ENCODE measurements at regions not wholly inside any gene's neighbourhood (a gene's known extent, or its start where the extent isn't known, plus 50 kb on each side); places are given as distances from the start of the nearest gene placed in this dataset.
"Not testable (repeated sequence)": the region's sequence is repeated elsewhere in the genome, so short reads cannot be mapped to it uniquely, and the experiment has no call there.

DNA sequence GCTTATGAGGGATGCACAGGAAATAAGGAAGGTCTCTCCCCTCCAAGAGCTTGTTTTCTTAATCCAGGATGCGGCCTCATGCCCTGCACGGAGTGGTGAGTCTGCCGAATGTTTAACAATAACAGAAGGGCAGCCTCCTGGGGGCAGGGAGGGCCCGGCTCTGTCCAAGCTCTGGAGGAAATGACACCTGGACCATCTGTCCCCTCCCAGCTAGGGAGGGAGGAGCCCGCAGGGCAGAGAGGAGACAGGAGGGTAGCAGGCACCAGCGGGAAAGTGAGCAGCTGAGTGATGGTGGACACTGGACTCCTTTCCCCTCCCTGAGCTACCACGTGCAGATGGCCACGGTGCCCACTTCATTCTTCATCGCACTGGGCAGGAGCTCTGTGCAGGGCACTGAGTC lies 398.2 kb upstream of the MYT1L start:
- ATAC-seq (replicated peaks in 6 of 8): no peak
- in situ Hi-C loops (cut with MboI; ENCODE audit: low pct_unique_long_range_greater_than_20kb in 2 of 9, low sequenced_read_pairs in 9 of 9, unreplicated experiment in 9 of 9): no loop called here
- Histone ChIP-seq H3K4me1 (replicated peaks in 1 of 2) (peaks cover 32 to 36% of the 10 kb centered on the region in 2 donors), H3K4me3 (no peak overlapping the region), H3K27ac (no peak overlapping the region)
- WGBS, 10 experiments: 56 to 100% (median 85%) methylated on average over 2 to 6 of the region's 9 CpGs; no CpG with 5 or more reads in 6 of the 10 experiments

DNA sequence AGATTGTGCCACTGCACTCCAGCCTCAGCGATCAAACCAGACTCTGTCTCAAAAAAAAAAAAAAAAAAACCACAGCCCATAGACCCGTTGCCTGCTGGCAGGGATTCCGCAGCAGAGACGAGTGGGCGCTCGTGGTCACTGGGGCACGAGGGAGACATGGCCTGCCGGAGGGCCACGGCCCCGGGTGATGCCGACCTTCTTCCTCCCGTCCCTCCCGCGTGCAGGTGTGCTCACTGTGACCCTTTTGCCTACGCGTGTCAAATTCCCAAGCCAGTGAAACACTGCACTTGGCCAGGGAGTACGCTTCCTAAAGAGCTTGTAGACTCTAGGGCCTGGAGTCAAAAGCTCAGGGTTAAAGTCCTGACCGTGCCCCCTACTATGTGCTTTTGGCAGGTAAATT lies 397.6 kb upstream of the MYT1L start:
- WGBS, 10 experiments: 20 to 100% (median 82%) methylated on average over 1 to 11 of the region's 18 CpGs; no CpG with 5 or more reads in 4 of the 10 experiments
- in situ Hi-C loops (cut with MboI; ENCODE audit: low pct_unique_long_range_greater_than_20kb in 2 of 9, low sequenced_read_pairs in 9 of 9, unreplicated experiment in 9 of 9): no loop called here
- H3K4me3 ChIP-seq: no peak overlapping the region

GRCh38 chr2:2727876-2728511 lies 396.9 kb upstream of the MYT1L start:
- Histone ChIP-seq H3K27ac (no peak overlapping the region), H3K4me3 (no peak overlapping the region), H3K4me1 (replicated peaks in 1 of 2) (peaks cover 30 to 32% of the 10 kb centered on the region in 2 donors)
- 22 to 100% (median 66%) methylated on average over 1 to 11 of the region's 18 CpGs; no CpG with 5 or more reads in 4 of the 10 experiments for WGBS, 10 experiments
- no peak for ATAC-seq (replicated peaks in 6 of 8)
- in situ Hi-C loops (cut with MboI; ENCODE audit: low pct_unique_long_range_greater_than_20kb in 2 of 9, low sequenced_read_pairs in 9 of 9, unreplicated experiment in 9 of 9): no loop called here

More for the DNA sequence above, 397.6 kb upstream of the MYT1L start:
- no peak for ATAC-seq (replicated peaks in 6 of 8)
- no peak overlapping the region for H3K27ac ChIP-seq
- H3K4me1 ChIP-seq (replicated peaks in 1 of 2): peaks cover 28 to 36% of the 10 kb centered on the region in 2 donors

- in situ Hi-C loops (cut with MboI; ENCODE audit: low pct_unique_long_range_greater_than_20kb in 2 of 9, low sequenced_read_pairs in 9 of 9, unreplicated experiment in 9 of 9): no loop called here
- H3K4me1 ChIP-seq (replicated peaks in 1 of 2): peaks cover 16% of the 10 kb centered on the region in 2 donors
- WGBS, 10 experiments: 41 to 100% (median 80%) methylated on average over 1 to 8 of the region's 11 CpGs; no CpG with 5 or more reads in 4 of the 10 experiments
- ATAC-seq (replicated peaks in 6 of 8): no peak
- H3K27ac ChIP-seq: no peak overlapping the region
- no peak overlapping the region for H3K4me3 ChIP-seq
These were observed 395.1 kb upstream of the MYT1L start for GRCh38 chr2:2726163-2726562.

DNA sequence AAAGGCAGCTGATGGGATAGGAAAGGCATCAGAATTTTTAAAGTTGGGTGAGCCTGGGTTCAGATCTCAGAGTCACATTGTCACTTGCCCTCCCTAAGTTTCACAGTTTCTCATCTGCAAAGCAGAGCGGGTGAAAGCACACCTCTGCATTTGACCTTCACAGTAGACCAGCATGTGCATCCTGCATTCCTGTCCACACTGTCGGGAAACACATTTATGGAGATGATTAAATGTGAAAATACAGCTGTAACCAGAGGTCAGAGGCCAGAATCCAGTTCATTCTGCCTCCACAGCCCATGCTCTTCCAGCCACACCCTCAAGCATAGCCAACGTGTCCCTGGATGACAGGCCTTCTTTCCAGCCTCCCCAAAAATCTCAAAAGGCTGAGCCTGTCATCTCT lies 392.0 kb upstream of the MYT1L start:
- peak in 3 of 8 experiments; percentile 50 to 55 (median 53) for ATAC-seq (replicated peaks in 6 of 8)
- 10 to 78% (median 51%) methylated on average over 2 to 3 of the region's 3 CpGs; no CpG with 5 or more reads in 4 of the 10 experiments for WGBS, 10 experiments

GRCh38 chr2:2721296-2721835 lies 390.3 kb upstream of the MYT1L start:
- peaks cover 12 to 28% of the 10 kb centered on the region in 2 donors for H3K4me1 ChIP-seq (replicated peaks in 1 of 2)
- WGBS, 10 experiments: 98% methylated on average over 7 of the region's 23 CpGs; no CpG with 5 or more reads in 9 of the 10 experiments
- ATAC-seq (replicated peaks in 6 of 8): no peak
- H3K4me3 ChIP-seq: no peak overlapping the region
- H3K27ac ChIP-seq: no peak overlapping the region
- in situ Hi-C loops (cut with MboI; ENCODE audit: low pct_unique_long_range_greater_than_20kb in 2 of 9, low sequenced_read_pairs in 9 of 9, unreplicated experiment in 9 of 9): no loop called here

More for the DNA sequence above, 392.0 kb upstream of the MYT1L start:
- Histone ChIP-seq H3K4me3 (no peak overlapping the region), H3K4me1 (replicated peaks in 1 of 2) (peaks cover 6 to 18% of the 10 kb centered on the region in 2 donors), H3K27ac (peak overlapping the region in 1 of 2 donors; percentile 48)
- in situ Hi-C loops (cut with MboI; ENCODE audit: low pct_unique_long_range_greater_than_20kb in 2 of 9, low sequenced_read_pairs in 9 of 9, unreplicated experiment in 9 of 9): no loop called here

- 53 to 73% methylated on average over 3 to 5 of the region's 14 CpGs; no CpG with 5 or more reads in 8 of the 10 experiments for WGBS, 10 experiments
- H3K27ac ChIP-seq; ATAC-seq (replicated peaks in 6 of 8); H3K4me3 ChIP-seq; in situ Hi-C loops (cut with MboI; ENCODE audit: low pct_unique_long_range_greater_than_20kb in 2 of 9, low sequenced_read_pairs in 9 of 9, unreplicated experiment in 9 of 9): not testable (repeated sequence)
- H3K4me1 ChIP-seq (replicated peaks in 1 of 2): peaks cover 12 to 28% of the 10 kb centered on the region in 2 donors
These were observed 389.7 kb upstream of the MYT1L start for GRCh38 chr2:2720806-2721205.

DNA sequence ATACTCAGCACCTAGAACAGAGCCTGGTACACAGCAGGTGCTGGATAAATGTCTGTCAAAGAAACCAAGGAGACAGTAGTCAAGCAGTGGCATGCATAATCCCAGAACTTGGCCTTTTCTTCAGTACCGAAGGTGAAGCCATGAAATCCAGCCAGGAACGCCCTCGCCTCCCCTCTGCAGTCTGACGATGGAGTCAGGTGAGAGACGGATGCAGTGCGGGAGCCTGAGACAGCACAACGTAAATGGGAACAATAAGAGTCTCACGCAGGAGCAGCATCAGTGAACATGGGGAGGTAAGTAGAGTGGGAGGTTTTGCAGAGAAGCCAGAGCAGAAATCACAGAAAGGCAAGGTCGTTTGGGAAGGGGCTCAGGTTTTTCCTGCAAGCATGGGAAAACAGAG lies 389.3 kb upstream of the MYT1L start:
- Histone ChIP-seq H3K27ac (no peak overlapping the region), H3K4me3 (no peak overlapping the region), H3K4me1 (replicated peaks in 1 of 2) (peaks cover 12 to 28% of the 10 kb centered on the region in 2 donors)
- ATAC-seq (replicated peaks in 6 of 8): no peak
- in situ Hi-C loops (cut with MboI; ENCODE audit: low pct_unique_long_range_greater_than_20kb in 2 of 9, low sequenced_read_pairs in 9 of 9, unreplicated experiment in 9 of 9): no loop called here
- 0 to 77% (median 65%) methylated on average over 1 to 7 of the region's 9 CpGs; no CpG with 5 or more reads in 4 of the 10 experiments for WGBS, 10 experiments

- no peak overlapping the region for H3K27ac ChIP-seq
- 6 to 80% (median 57%) methylated on average over 1 to 8 of the region's 8 CpGs; no CpG with 5 or more reads in 1 of the 10 experiments for WGBS, 10 experiments
- peaks cover 12 to 28% of the 10 kb centered on the region in 2 donors for H3K4me1 ChIP-seq (replicated peaks in 1 of 2)
- in situ Hi-C loops (cut with MboI; ENCODE audit: low pct_unique_long_range_greater_than_20kb in 2 of 9, low sequenced_read_pairs in 9 of 9, unreplicated experiment in 9 of 9): no loop called here
- ATAC-seq (replicated peaks in 6 of 8): peak in 1 of 8 experiments; percentile 11
- H3K4me3 ChIP-seq: no peak overlapping the region
These were observed 388.7 kb upstream of the MYT1L start for GRCh38 chr2:2719781-2720180.

- in situ Hi-C loops (cut with MboI; ENCODE audit: low pct_unique_long_range_greater_than_20kb in 2 of 9, low sequenced_read_pairs in 9 of 9, unreplicated experiment in 9 of 9): no loop called here
- WGBS, 10 experiments: 0 to 80% (median 52%) methylated on average over 1 to 6 of the region's 6 CpGs
- H3K4me3 ChIP-seq: no peak overlapping the region
These were observed 387.9 kb upstream of the MYT1L start for GRCh38 chr2:2719015-2719414.

GRCh38 chr2:2717406-2717805 lies 386.3 kb upstream of the MYT1L start:
- Histone ChIP-seq H3K27ac (no peak overlapping the region), H3K4me3 (no peak overlapping the region), H3K4me1 (replicated peaks in 1 of 2) (peaks cover 6 to 23% of the 10 kb centered on the region in 2 donors)
- in situ Hi-C loops (cut with MboI; ENCODE audit: low pct_unique_long_range_greater_than_20kb in 2 of 9, low sequenced_read_pairs in 9 of 9, unreplicated experiment in 9 of 9): no loop called here
- ATAC-seq (replicated peaks in 6 of 8): no peak
- WGBS, 10 experiments: 0 to 76% (median 64%) methylated on average over 1 to 4 of the region's 7 CpGs; no CpG with 5 or more reads in 6 of the 10 experiments

More at GRCh38 chr2:2719015-2719414, 387.9 kb upstream of the MYT1L start:
- no peak overlapping the region for H3K27ac ChIP-seq
- no peak for ATAC-seq (replicated peaks in 6 of 8)
- peaks cover 12 to 28% of the 10 kb centered on the region in 2 donors for H3K4me1 ChIP-seq (replicated peaks in 1 of 2)

GRCh38 chr2:2716771-2717170 lies 385.7 kb upstream of the MYT1L start:
- ATAC-seq (replicated peaks in 6 of 8): no peak
- in situ Hi-C loops (cut with MboI; ENCODE audit: low pct_unique_long_range_greater_than_20kb in 2 of 9, low sequenced_read_pairs in 9 of 9, unreplicated experiment in 9 of 9): no loop called here
- H3K4me3 ChIP-seq: no peak overlapping the region
- H3K4me1 ChIP-seq (replicated peaks in 1 of 2): peaks cover 6 to 23% of the 10 kb centered on the region in 2 donors
- no peak overlapping the region for H3K27ac ChIP-seq
- 14 to 100% (median 57%) methylated on average over 1 to 5 of the region's 11 CpGs; no CpG with 5 or more reads in 2 of the 10 experiments for WGBS, 10 experiments

DNA sequence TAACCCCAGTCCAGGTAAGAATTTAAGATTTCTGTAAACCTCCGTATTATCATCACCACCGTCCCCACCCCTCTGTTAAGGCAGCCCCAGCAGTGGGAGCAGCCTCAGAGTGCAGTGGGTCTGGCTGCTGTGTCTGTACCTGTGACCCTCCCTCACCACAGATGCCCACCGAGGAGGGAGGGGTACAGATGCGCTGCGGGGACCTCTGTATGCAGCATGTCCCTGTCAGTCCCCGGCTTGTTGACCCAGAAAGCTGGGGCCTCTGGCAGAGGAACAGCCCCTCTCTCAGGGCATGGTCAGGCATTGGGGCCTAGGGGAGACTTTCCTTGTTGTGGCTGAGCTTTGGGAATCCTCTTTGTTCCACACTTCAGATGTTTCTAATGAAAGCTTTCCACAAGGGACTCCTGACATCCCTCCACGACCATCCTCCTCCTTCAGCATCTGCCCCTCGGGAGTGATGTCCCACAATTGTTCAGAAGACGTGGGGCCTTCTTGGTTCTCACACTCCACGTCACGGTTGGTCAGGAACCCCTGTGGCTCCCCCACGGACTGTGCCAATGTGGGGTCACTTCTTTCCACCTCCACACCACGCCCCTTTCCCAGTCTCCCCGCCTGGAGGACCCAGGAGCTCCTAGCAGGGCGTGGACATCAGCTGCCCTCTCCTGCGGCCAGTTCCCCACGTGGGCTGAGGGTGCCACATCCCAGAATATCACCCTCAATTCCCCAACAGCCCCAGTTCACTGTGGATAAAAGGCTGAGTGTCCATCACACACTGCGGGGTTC lies 384.2 kb upstream of the MYT1L start:
- WGBS, 10 experiments: 0 to 80% (median 70%) methylated on average over 1 to 10 of the region's 18 CpGs; no CpG with 5 or more reads in 3 of the 10 experiments
- no peak overlapping the region for H3K27ac ChIP-seq
- in situ Hi-C loops (cut with MboI; ENCODE audit: low pct_unique_long_range_greater_than_20kb in 2 of 9, low sequenced_read_pairs in 9 of 9, unreplicated experiment in 9 of 9): no loop called here

More for the DNA sequence above, 384.2 kb upstream of the MYT1L start:
- ATAC-seq (replicated peaks in 6 of 8): no peak
- Histone ChIP-seq H3K4me3 (no peak overlapping the region), H3K4me1 (replicated peaks in 1 of 2) (peaks cover 6 to 23% of the 10 kb centered on the region in 2 donors)
